ENCODE measurements at regions not wholly inside any gene's neighbourhood (a gene's known extent, or its start where the extent isn't known, plus 50 kb on each side); places are given as distances from the start of the nearest gene placed in this dataset.

- no peak for DNase-seq (ENCODE audit: low read depth)
- no peak overlapping the region for H3K4me3 ChIP-seq (ENCODE audit: low read depth, low read length)
- TF ChIP-seq MYC (IDR thresholded peaks at IDR 0.05; ENCODE audit: low read depth, low read length): no peak
- no peak for TF ChIP-seq CTCF (IDR thresholded peaks at IDR 0.05; ENCODE audit: low read depth, low read length)
- TF ChIP-seq POLR2A (IDR thresholded peaks at IDR 0.05; ENCODE audit: extremely low read depth, insufficient read length): no peak
- TF ChIP-seq, protein P1, sequence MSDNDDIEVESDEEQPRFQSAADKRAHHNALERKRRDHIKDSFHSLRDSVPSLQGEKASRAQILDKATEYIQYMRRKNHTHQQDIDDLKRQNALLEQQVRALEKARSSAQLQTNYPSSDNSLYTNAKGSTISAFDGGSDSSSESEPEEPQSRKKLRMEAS (IDR thresholded peaks at IDR 0.05; ENCODE audit: low read depth, low read length): no peak
These were observed 50.8 kb upstream of the PTCSC3 start for GRCh38 chr14:36227344-36227743.

Data from NB4 (cell line).